A673 (cell line): ENCODE measurements at regions not wholly inside any gene's neighbourhood (a gene's known extent, or its start where the extent isn't known, plus 50 kb on each side); places are given as distances from the start of the nearest gene placed in this dataset.

ENCODE experiments used
- BruUV-seq: library from RNA; stranded (reverse); fragments of 400-500 nt; replicated peaks from 2 replicates; lab custom pipeline; 2021; lab: Mats Ljungman, UMichigan
- CTCF ChIA-PET: fragments of 300-600 bp; sonication (Branson Sonifier 250); formaldehyde crosslinking; loops from one replicate; lab custom pipeline; 2022; ENCODE audit warnings: antibody characterized with exemption; lab: Charles Lee
- POLR2A ChIA-PET: fragments of 300-600 bp; sonication (Branson Sonifier 250); formaldehyde crosslinking; loops from one replicate; lab custom pipeline; 2022; ENCODE audit warnings: antibody characterized with exemption; ENCODE audit not compliant: low non-redundant PET; lab: Charles Lee
- DNase-seq: peaks from one replicate; pipeline ENCODE4 v3.0.0-alpha.2; 2015; ENCODE audit warnings: low spot score
- H3K27ac ChIP-seq: fragments of 200-600 bp; sonication (generic); 2 replicates; pipeline ENCODE4 v1.5.1; 2016; ENCODE audit warnings: mixed run types, low read depth, mild to moderate bottlenecking, mixed read lengths, antibody characterized with exemption, low read length; ENCODE audit not compliant: poor library complexity, severe bottlenecking
- H3K27me3 ChIP-seq: fragments of 200-600 bp; sonication (generic); replicated peaks from 2 replicates; pipeline ENCODE4 v1.6.1; 2017; ENCODE audit warnings: mixed run types, low read depth, mild to moderate bottlenecking, mixed read lengths, antibody characterized with exemption, low read length; ENCODE audit not compliant: insufficient read depth, poor library complexity
- H3K36me3 ChIP-seq: fragments of 200-600 bp; sonication (generic); 2 replicates; pipeline ENCODE4 v1.6.1; 2016; ENCODE audit warnings: mixed run types, mild to moderate bottlenecking, mixed read lengths, antibody characterized with exemption, low read length; ENCODE audit not compliant: insufficient read depth, poor library complexity, severe bottlenecking
- H3K4me1 ChIP-seq: fragments of 200-600 bp; sonication (generic); 2 replicates; pipeline ENCODE4 v1.6.1; 2017; ENCODE audit warnings: mixed run types, mild to moderate bottlenecking, mixed read lengths, antibody characterized with exemption, low read length; ENCODE audit not compliant: insufficient read depth, poor library complexity, severe bottlenecking
- H3K4me3 ChIP-seq: fragments of 200-600 bp; sonication (generic); 2 replicates; pipeline ENCODE4 v1.5.1; 2016; ENCODE audit warnings: low read depth, mixed run types, mild to moderate bottlenecking, mixed read lengths, low read length; ENCODE audit not compliant: poor library complexity, severe bottlenecking
- H3K9me3 ChIP-seq: fragments of 200-600 bp; sonication (generic); 2 replicates; pipeline ENCODE4 v1.6.1; 2016; ENCODE audit warnings: mixed run types, low read depth, mild to moderate bottlenecking, mixed read lengths, antibody characterized with exemption, low read length; ENCODE audit not compliant: poor library complexity, severe bottlenecking
- CTCF ChIP-seq: fragments of 300-800, 200-600 bp; sonication (generic); conservative IDR thresholded peaks from 2 replicates; pipeline ENCODE4 v1.5.1; 2017; ENCODE audit warnings: low read depth, mild to moderate bottlenecking, antibody characterized with exemption, low read length, moderate library complexity, mixed read lengths
- EZH2 ChIP-seq: fragments of 200-600 bp; sonication (generic); IDR thresholded peaks from 2 replicates; pipeline ENCODE4 v1.6.1; 2017; ENCODE audit warnings: borderline replicate concordance, low read depth, mild to moderate bottlenecking, mixed read lengths, antibody characterized with exemption, low read length; ENCODE audit not compliant: poor library complexity, severe bottlenecking
- intact Hi-C: fragments of 100-400 bp; cut with micrococcal nuclease; formaldehyde crosslinking; loops from one replicate; pipeline ENCODE4 v1.10.0; 2022; ENCODE audit not compliant: unreplicated experiment

- intact Hi-C loops, result no loop called here
- POLR2A ChIA-PET, result no interaction called here
These were observed 257.8 kb downstream of the FOXO1 start for GRCh38 chr13:40408602-40409001.

GRCh38 chr13:40409278-40409677 is 257.2 kb downstream of the FOXO1 start:
- H3K27ac ChIP-seq, result no peak overlapping the region
- intact Hi-C loops, result no loop called here
- TF ChIP-seq CTCF, result no peak
- TF ChIP-seq EZH2, result no peak
- no peaks in the 10 kb centered on the region for H3K9me3 ChIP-seq
- no peaks in the 10 kb centered on the region for H3K27me3 ChIP-seq
- POLR2A ChIA-PET, result no interaction called here
- no peaks in the 10 kb centered on the region for H3K36me3 ChIP-seq
- CTCF ChIA-PET, result no interaction called here
- no peak for DNase-seq
- no TSS peak for BruUV-seq
- no peaks in the 10 kb centered on the region for H3K4me1 ChIP-seq
- no peak overlapping the region for H3K4me3 ChIP-seq

More at GRCh38 chr13:40408602-40409001, 257.8 kb downstream of the FOXO1 start:
- H3K27me3 ChIP-seq, result no peaks in the 10 kb centered on the region
- no peaks in the 10 kb centered on the region for H3K9me3 ChIP-seq
- peak; percentile 17 for DNase-seq
- CTCF ChIA-PET, result no interaction called here
- no peak overlapping the region for H3K4me3 ChIP-seq
- no peak overlapping the region for H3K27ac ChIP-seq
- TF ChIP-seq CTCF, result no peak
- H3K36me3 ChIP-seq, result no peaks in the 10 kb centered on the region
- no peaks in the 10 kb centered on the region for H3K4me1 ChIP-seq
- BruUV-seq, result no TSS peak

GRCh38 chr13:40410315-40410714 is 256.1 kb downstream of the FOXO1 start:
- no peak for DNase-seq
- POLR2A ChIA-PET, result interaction anchor here (0.6 kb wide), 1 partner anchor 43 kb away, joined by 4 read pairs; no protein-coding TSS in a partner anchor

More at GRCh38 chr13:40410315-40410714, 256.1 kb downstream of the FOXO1 start:
- H3K36me3 ChIP-seq, result no peaks in the 10 kb centered on the region
- CTCF ChIA-PET, result no interaction called here
- H3K27me3 ChIP-seq, result no peaks in the 10 kb centered on the region
- no peaks in the 10 kb centered on the region for H3K4me1 ChIP-seq
- no peak overlapping the region for H3K27ac ChIP-seq
- intact Hi-C loops, result no loop called here
- no TSS peak for BruUV-seq
- H3K9me3 ChIP-seq, result no peaks in the 10 kb centered on the region
- no peak overlapping the region for H3K4me3 ChIP-seq
- TF ChIP-seq CTCF, result no peak
- TF ChIP-seq EZH2, result no peak
